SK-N-SH (cell line): ENCODE measurements at regions not wholly inside any gene's neighbourhood (a gene's known extent, or its start where the extent isn't known, plus 50 kb on each side); places are given as distances from the start of the nearest gene placed in this dataset.

ENCODE experiments used
- NRF1 ChIP-seq: IDR thresholded peaks from 2 replicates; pipeline ENCODE4 v1.6.1; 2012; ENCODE audit warnings: low read depth, mild to moderate bottlenecking, low read length
- RAD21 ChIP-seq: IDR thresholded peaks from 2 replicates; pipeline ENCODE4 v1.6.1; 2012; ENCODE audit warnings: mild to moderate bottlenecking, low read length
- SMC3 ChIP-seq: IDR thresholded peaks from 2 replicates; pipeline ENCODE4 v1.6.1; 2012; ENCODE audit warnings: low read depth, low read length, improper control_type of control experiment
- TF ChIP-seq, protein P1 (sequence below): fragments of 200-600 bp; sonication (generic); IDR thresholded peaks from 2 replicates; pipeline ENCODE4 v1.6.1; 2017; ENCODE audit warnings: antibody characterized with exemption, mild to moderate bottlenecking, moderate library complexity

DNA sequence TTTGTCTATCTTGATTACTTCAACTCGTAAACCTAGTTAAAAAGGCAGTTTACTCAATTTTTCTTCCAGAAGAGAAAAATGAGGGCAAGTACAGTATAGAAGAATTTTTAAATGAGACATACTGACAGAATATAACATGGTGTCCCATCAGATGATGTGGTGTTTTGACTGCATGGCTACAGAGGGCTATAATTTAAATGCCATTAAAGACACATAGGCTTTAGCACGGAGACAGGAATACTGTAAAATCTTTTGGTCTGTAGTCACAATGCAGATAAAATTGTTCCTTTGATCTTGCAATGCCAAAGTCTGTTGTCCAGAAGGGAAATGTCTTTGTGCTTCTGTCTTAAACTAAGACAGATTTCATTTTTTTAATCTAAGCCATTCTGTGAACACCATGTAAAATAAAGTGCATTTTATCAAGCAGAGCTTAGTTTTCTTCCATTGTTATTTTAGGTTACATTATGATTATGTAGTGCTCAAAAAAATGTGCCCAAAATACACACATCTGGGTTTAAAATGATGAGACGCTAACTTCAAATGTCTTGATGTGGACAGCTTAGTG is 249.6 kb downstream of the PTPRC start:
- TF ChIP-seq, protein P1, sequence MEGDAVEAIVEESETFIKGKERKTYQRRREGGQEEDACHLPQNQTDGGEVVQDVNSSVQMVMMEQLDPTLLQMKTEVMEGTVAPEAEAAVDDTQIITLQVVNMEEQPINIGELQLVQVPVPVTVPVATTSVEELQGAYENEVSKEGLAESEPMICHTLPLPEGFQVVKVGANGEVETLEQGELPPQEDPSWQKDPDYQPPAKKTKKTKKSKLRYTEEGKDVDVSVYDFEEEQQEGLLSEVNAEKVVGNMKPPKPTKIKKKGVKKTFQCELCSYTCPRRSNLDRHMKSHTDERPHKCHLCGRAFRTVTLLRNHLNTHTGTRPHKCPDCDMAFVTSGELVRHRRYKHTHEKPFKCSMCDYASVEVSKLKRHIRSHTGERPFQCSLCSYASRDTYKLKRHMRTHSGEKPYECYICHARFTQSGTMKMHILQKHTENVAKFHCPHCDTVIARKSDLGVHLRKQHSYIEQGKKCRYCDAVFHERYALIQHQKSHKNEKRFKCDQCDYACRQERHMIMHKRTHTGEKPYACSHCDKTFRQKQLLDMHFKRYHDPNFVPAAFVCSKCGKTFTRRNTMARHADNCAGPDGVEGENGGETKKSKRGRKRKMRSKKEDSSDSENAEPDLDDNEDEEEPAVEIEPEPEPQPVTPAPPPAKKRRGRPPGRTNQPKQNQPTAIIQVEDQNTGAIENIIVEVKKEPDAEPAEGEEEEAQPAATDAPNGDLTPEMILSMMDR = no peak
- TF ChIP-seq SMC3 (no peak), RAD21 (no peak), NRF1 (no peak)
